ENCODE measurements at regions not wholly inside any gene's neighbourhood (a gene's known extent, or its start where the extent isn't known, plus 50 kb on each side); places are given as distances from the start of the nearest gene placed in this dataset.

DNA sequence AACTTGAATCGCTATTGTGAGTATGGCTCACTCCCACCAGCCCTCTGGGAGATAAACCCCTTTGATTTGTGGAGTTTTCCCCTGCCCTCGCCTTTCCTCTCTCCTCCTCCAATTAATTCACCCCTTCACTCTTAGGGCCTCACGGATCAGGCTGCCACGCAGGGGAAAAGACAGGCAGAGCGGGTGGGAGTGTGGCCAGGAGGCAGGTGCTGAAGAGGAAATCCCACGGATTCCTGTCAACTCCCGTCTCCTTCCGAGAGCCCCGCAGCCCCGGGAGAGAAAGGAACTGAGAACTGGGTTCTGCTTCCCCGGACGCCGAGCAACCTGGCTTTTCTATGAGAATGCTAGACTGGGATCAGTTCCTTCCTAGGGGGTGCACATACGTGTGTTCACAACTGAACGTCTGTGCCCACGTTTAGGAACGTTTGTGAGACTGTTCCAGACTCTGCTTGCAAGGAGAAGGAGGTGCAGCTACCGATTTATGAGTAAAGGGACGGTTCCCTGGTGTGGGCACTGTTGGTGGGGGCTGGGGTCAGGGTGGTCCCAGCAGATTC, 314.5 kb upstream of the TLE4 start:
- TF ChIP-seq, protein P1, sequence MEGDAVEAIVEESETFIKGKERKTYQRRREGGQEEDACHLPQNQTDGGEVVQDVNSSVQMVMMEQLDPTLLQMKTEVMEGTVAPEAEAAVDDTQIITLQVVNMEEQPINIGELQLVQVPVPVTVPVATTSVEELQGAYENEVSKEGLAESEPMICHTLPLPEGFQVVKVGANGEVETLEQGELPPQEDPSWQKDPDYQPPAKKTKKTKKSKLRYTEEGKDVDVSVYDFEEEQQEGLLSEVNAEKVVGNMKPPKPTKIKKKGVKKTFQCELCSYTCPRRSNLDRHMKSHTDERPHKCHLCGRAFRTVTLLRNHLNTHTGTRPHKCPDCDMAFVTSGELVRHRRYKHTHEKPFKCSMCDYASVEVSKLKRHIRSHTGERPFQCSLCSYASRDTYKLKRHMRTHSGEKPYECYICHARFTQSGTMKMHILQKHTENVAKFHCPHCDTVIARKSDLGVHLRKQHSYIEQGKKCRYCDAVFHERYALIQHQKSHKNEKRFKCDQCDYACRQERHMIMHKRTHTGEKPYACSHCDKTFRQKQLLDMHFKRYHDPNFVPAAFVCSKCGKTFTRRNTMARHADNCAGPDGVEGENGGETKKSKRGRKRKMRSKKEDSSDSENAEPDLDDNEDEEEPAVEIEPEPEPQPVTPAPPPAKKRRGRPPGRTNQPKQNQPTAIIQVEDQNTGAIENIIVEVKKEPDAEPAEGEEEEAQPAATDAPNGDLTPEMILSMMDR (IDR thresholded peaks at IDR 0.05) = no peak
- TF ChIP-seq POLR2A (IDR thresholded peaks at IDR 0.05) = no peak

Measured in thyroid gland (tissue), 4 donors.